HEK293T (cell line): ENCODE measurements at regions not wholly inside any gene's neighbourhood (a gene's known extent, or its start where the extent isn't known, plus 50 kb on each side); places are given as distances from the start of the nearest gene placed in this dataset.

Source experiments
- CTCF ChIA-PET: fragments of 350-600 bp; formaldehyde crosslinking; extraction: SDS; loops from one replicate; lab custom pipeline; 2021; ENCODE audit warnings: antibody characterized with exemption, inconsistent platforms; lab: Yijun Ruan, JAX
- POLR2A ChIA-PET: fragments of 350-600 bp; formaldehyde crosslinking; extraction: SDS; loops from one replicate; lab custom pipeline; 2020; ENCODE audit warnings: antibody characterized with exemption, inconsistent platforms; lab: Yijun Ruan, JAX
- DNase-seq: peaks from one replicate; pipeline ENCODE4 v3.0.0; 2012; ENCODE audit warnings: mixed read lengths; ENCODE audit errors: extremely low spot score
- ARNT ChIP-seq: fragments of 450-650 bp; IDR thresholded peaks from 2 replicates; pipeline ENCODE4 v1.6.1; 2017; ENCODE audit warnings: mild to moderate bottlenecking
- BHLHE40 ChIP-seq: fragments of 450-650 bp; IDR thresholded peaks from 2 replicates; pipeline ENCODE4 v1.6.1; 2016; ENCODE audit warnings: mild to moderate bottlenecking, moderate library complexity, borderline replicate concordance
- CTBP1 ChIP-seq: fragments of 450-650 bp; IDR thresholded peaks from 2 replicates; pipeline ENCODE4 v1.6.1; 2016; ENCODE audit warnings: borderline replicate concordance
- ELF4 ChIP-seq: fragments of 450-650 bp; IDR thresholded peaks from 2 replicates; pipeline ENCODE4 v1.6.1; 2017; ENCODE audit warnings: antibody characterized with exemption
- FOXA1 ChIP-seq: fragments of 450-650 bp; IDR thresholded peaks from 2 replicates; pipeline ENCODE4 v1.6.1; 2016; ENCODE audit warnings: mild to moderate bottlenecking
- FOXK2 ChIP-seq: fragments of 450-650 bp; IDR thresholded peaks from 2 replicates; pipeline ENCODE4 v1.6.1; 2016; ENCODE audit warnings: mild to moderate bottlenecking
- FOXM1 ChIP-seq: fragments of 450-650 bp; IDR thresholded peaks from 2 replicates; pipeline ENCODE4 v1.6.1; 2017; ENCODE audit warnings: mild to moderate bottlenecking, borderline replicate concordance
- HDGF ChIP-seq: fragments of 450-650 bp; IDR thresholded peaks from 2 replicates; pipeline ENCODE4 v1.6.1; 2017; ENCODE audit warnings: antibody characterized with exemption, borderline replicate concordance
- L3MBTL2 ChIP-seq: fragments of 450-650 bp; conservative IDR thresholded peaks from 2 replicates; pipeline ENCODE4 v1.6.1; 2016; ENCODE audit warnings: mild to moderate bottlenecking
- LEF1 ChIP-seq: fragments of 450-650 bp; IDR thresholded peaks from 2 replicates; pipeline ENCODE4 v1.6.1; 2017; ENCODE audit warnings: mild to moderate bottlenecking, borderline replicate concordance
- NFRKB ChIP-seq: fragments of 450-650 bp; IDR thresholded peaks from 2 replicates; pipeline ENCODE4 v1.6.1; 2016; ENCODE audit warnings: mild to moderate bottlenecking, moderate library complexity
- PKNOX1 ChIP-seq: fragments of 450-650 bp; IDR thresholded peaks from 2 replicates; pipeline ENCODE4 v1.6.1; 2016
- SP1 ChIP-seq: fragments of 450-650 bp; IDR thresholded peaks from 2 replicates; pipeline ENCODE4 v1.6.1; 2017
- SUZ12 ChIP-seq: fragments of 450-650 bp; IDR thresholded peaks from 2 replicates; pipeline ENCODE4 v1.6.1; 2016; ENCODE audit warnings: mild to moderate bottlenecking
- TARDBP ChIP-seq: fragments of 450-650 bp; IDR thresholded peaks from 2 replicates; pipeline ENCODE4 v1.6.1; 2016
- ZNF384 ChIP-seq: fragments of 450-650 bp; IDR thresholded peaks from 2 replicates; pipeline ENCODE4 v1.6.1; 2016

- ChIA-PET POLR2A (interaction anchor here (1.1 kb wide), 1 partner anchor 141 kb away, joined by 4 read pairs; no protein-coding TSS in a partner anchor), CTCF (interaction anchor here (1.0 kb wide), 1 partner anchor 54 kb away, joined by 4 read pairs; no protein-coding TSS in a partner anchor)
- DNase-seq: no peak
- no peak for TF ChIP-seq BHLHE40
- TF ChIP-seq ZNF384: no peak
- TF ChIP-seq FOXA1: no peak
- TF ChIP-seq ELF4: no peak
- no peak for TF ChIP-seq TARDBP
- no peak for TF ChIP-seq PKNOX1
- TF ChIP-seq HDGF: no peak
- no peak for TF ChIP-seq SUZ12
- TF ChIP-seq ARNT: no peak
Observed at GRCh38 chr6:109242029-109242428, 140.2 kb downstream of the CD164 start.

- no peak for TF ChIP-seq FOXK2
- TF ChIP-seq LEF1: no peak
- TF ChIP-seq CTBP1: no peak
- TF ChIP-seq NFRKB: no peak
- TF ChIP-seq BHLHE40: no peak
- no peak for TF ChIP-seq SUZ12
- CTCF ChIA-PET: no interaction called here
- POLR2A ChIA-PET: interaction anchor here (1.1 kb wide), 1 partner anchor 142 kb away, joined by 4 read pairs; no protein-coding TSS in a partner anchor
- DNase-seq: no peak
Observed at GRCh38 chr6:109241199-109241598, 141.1 kb downstream of the CD164 start.

GRCh38 chr6:109240370-109241084, 141.7 kb downstream of the CD164 start:
- no peak for DNase-seq
- ChIA-PET POLR2A (no interaction called here), CTCF (no interaction called here)
- TF ChIP-seq ZNF384: no peak
- no peak for TF ChIP-seq HDGF
- no peak for TF ChIP-seq BHLHE40

DNA sequence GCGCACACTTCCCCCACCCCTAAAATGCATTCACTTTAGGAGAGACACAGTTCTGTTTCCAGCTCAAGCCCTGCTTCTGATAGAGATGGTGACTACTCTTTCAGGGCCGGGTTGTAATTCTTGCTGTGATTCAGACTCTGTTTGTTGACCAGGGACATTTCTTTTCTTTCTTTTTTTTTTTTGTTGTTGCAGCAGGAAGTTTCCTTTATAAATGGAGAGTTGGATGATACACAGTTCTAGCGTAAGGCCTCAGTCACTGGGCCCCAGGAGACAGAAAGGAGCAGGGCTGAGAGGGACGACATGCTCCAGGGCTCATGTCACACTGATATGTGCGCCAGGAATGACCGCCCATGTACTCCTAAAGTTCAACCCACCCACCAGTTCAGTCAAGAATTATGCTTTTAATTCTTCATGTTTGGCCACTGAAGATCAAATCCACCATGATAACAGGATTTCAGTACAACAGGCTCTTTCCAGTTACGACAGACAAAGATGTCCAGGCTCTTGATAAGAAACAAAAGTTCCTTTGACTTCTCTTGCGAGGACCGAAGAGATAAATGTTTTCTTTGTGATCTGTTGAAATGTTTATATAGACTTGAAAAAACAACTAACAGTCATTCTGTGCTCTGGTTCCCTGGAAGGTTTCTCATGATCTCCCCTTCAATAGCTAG, 142.5 kb downstream of the CD164 start:
- TF ChIP-seq SP1: no peak
- TF ChIP-seq SUZ12: no peak
- no peak for TF ChIP-seq ZNF384
- no peak for TF ChIP-seq FOXM1
- TF ChIP-seq BHLHE40: no peak
- no peak for TF ChIP-seq LEF1
- TF ChIP-seq PKNOX1: no peak
- CTCF ChIA-PET: no interaction called here
- DNase-seq: no peak
- POLR2A ChIA-PET: no interaction called here

DNA sequence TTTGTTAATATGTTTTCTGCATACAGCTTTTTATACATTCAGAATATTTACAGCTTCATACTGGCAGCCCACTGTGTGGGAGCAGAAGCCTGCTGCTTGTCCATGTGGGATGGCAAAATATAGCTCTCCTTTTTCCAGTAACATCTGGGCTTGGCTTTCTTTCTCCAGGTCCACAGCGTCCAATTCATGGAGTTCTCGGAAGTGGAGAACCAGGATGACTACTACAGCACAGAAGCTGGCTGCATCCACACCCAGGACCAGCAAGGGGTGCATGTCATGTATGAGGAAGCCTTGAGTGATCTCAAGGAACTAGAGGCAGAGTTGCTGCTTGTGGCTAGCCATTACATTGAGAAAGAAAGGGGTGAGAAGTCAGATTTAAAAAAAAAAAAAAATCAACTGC, 143.1 kb downstream of the CD164 start:
- TF ChIP-seq HDGF (no peak), PKNOX1 (no peak), FOXK2 (no peak), TARDBP (no peak), FOXA1 (no peak), ELF4 (no peak), L3MBTL2 (no peak), SP1 (no peak), FOXM1 (no peak), SUZ12 (no peak)
- DNase-seq: no peak
- ChIA-PET CTCF (no interaction called here), POLR2A (no interaction called here)

GRCh38 chr6:109238396-109238795, 143.1 kb downstream of the CEP57L1 start:
- POLR2A ChIA-PET: no interaction called here
- no peak for DNase-seq
- TF ChIP-seq TARDBP: no peak
- TF ChIP-seq FOXA1: no peak
- no peak for TF ChIP-seq FOXK2
- TF ChIP-seq NFRKB: no peak
- TF ChIP-seq L3MBTL2: no peak
- no peak for TF ChIP-seq PKNOX1
- TF ChIP-seq ARNT: no peak
- no peak for TF ChIP-seq FOXM1
- TF ChIP-seq ELF4: no peak
- no peak for TF ChIP-seq HDGF
- no peak for TF ChIP-seq CTBP1
- no peak for TF ChIP-seq ZNF384
- no peak for TF ChIP-seq SUZ12
- CTCF ChIA-PET: no interaction called here
